ENCODE measurements at regions not wholly inside any gene's neighbourhood (a gene's known extent, or its start where the extent isn't known, plus 50 kb on each side); places are given as distances from the start of the nearest gene placed in this dataset.

GRCh38 chr11:39968071-39968470, 1491.4 kb downstream of the LRRC4C start:
- DNase-seq: no peak
- H3K4me1 ChIP-seq: no peaks in the 10 kb centered on the region
- intact Hi-C loops (cut with DNase I): no loop called here
- H3K36me3 ChIP-seq: no peaks in the 10 kb centered on the region
- H3K4me3 ChIP-seq (replicated peaks in 1 of 3): no peak overlapping the region
- H3K27me3 ChIP-seq: no peaks in the 10 kb centered on the region
- TF ChIP-seq POLR2A (IDR thresholded peaks at IDR 0.05) (no peak), CTCF (IDR thresholded peaks at IDR 0.05) (no peak)
- H3K9me3 ChIP-seq: no peaks in the 10 kb centered on the region
- WGBS, 2 donors: 87 to 89% methylated on average over 5 of the region's 5 CpGs
- H3K27ac ChIP-seq: no peak overlapping the region

- H3K27me3 ChIP-seq: no peaks in the 10 kb centered on the region
- no peaks in the 10 kb centered on the region for H3K9me3 ChIP-seq
- intact Hi-C loops (cut with DNase I): no loop called here
- WGBS, 2 donors: 59 to 64% methylated on average over 5 of the region's 5 CpGs
- no peak for DNase-seq
- H3K4me3 ChIP-seq (replicated peaks in 1 of 3): no peak overlapping the region
- no peak for TF ChIP-seq CTCF (IDR thresholded peaks at IDR 0.05)
- H3K36me3 ChIP-seq: no peaks in the 10 kb centered on the region
- no peak overlapping the region for H3K27ac ChIP-seq
- no peaks in the 10 kb centered on the region for H3K4me1 ChIP-seq
Observed at GRCh38 chr11:39965701-39966100, 1493.8 kb downstream of the LRRC4C start.

- no peak for DNase-seq
- H3K4me1 ChIP-seq: no peaks in the 10 kb centered on the region
- TF ChIP-seq CTCF (IDR thresholded peaks at IDR 0.05) (no peak), POLR2A (IDR thresholded peaks at IDR 0.05) (no peak)
- WGBS, 2 donors: 69 to 87% methylated on average over 6 of the region's 6 CpGs
- H3K27me3 ChIP-seq: no peaks in the 10 kb centered on the region
- H3K36me3 ChIP-seq: no peaks in the 10 kb centered on the region
- H3K4me3 ChIP-seq (replicated peaks in 1 of 3): no peak overlapping the region
- no peaks in the 10 kb centered on the region for H3K9me3 ChIP-seq
- H3K27ac ChIP-seq: no peak overlapping the region
- intact Hi-C loops (cut with DNase I): no loop called here
Observed at GRCh38 chr11:39960206-39960605, 1499.2 kb downstream of the LRRC4C start.

GRCh38 chr11:39932966-39933365, 1526.5 kb downstream of the LRRC4C start:
- WGBS, 2 donors: 26 to 38% methylated on average over 3 of the region's 3 CpGs
- Histone ChIP-seq H3K9me3 (no peaks in the 10 kb centered on the region), H3K27ac (peak overlapping the region in 2 of 3 donors; percentile 41 to 50), H3K27me3 (no peaks in the 10 kb centered on the region), H3K4me3 (replicated peaks in 1 of 3) (no peak overlapping the region), H3K4me1 (peaks cover 0 to 9% of the 10 kb centered on the region in 2 donors), H3K36me3 (no peaks in the 10 kb centered on the region)
- DNase-seq: peak; percentile 54 to 62
- intact Hi-C loops (cut with DNase I): no loop called here
- TF ChIP-seq CTCF (IDR thresholded peaks at IDR 0.05): no peak

- H3K4me3 ChIP-seq (replicated peaks in 1 of 3): no peak overlapping the region
- H3K36me3 ChIP-seq: no peaks in the 10 kb centered on the region
- intact Hi-C loops (cut with DNase I): no loop called here
- no peaks in the 10 kb centered on the region for H3K4me1 ChIP-seq
- WGBS, 2 donors: 81 to 83% methylated on average over 3 of the region's 3 CpGs
- no peak overlapping the region for H3K27ac ChIP-seq
- H3K27me3 ChIP-seq: no peaks in the 10 kb centered on the region
- no peaks in the 10 kb centered on the region for H3K9me3 ChIP-seq
- no peak for TF ChIP-seq POLR2A (IDR thresholded peaks at IDR 0.05)
- DNase-seq: no peak
Observed at GRCh38 chr11:39917256-39917655, 1542.2 kb downstream of the LRRC4C start.

GRCh38 chr11:39910087-39910486, 1549.4 kb downstream of the LRRC4C start:
- TF ChIP-seq CTCF (IDR thresholded peaks at IDR 0.05) (no peak), POLR2A (IDR thresholded peaks at IDR 0.05) (no peak)
- Histone ChIP-seq H3K9me3 (no peaks in the 10 kb centered on the region), H3K4me1 (no peaks in the 10 kb centered on the region), H3K27ac (no peak overlapping the region), H3K4me3 (replicated peaks in 1 of 3) (no peak overlapping the region), H3K36me3 (no peaks in the 10 kb centered on the region), H3K27me3 (no peaks in the 10 kb centered on the region)
- no peak for DNase-seq
- intact Hi-C loops (cut with DNase I): no loop called here

Measured in thyroid gland (tissue), 4 donors.